ENCODE measurements at regions not wholly inside any gene's neighbourhood (a gene's known extent, or its start where the extent isn't known, plus 50 kb on each side); places are given as distances from the start of the nearest gene placed in this dataset.
"Not testable (repeated sequence)": the region's sequence is repeated elsewhere in the genome, so short reads cannot be mapped to it uniquely, and the experiment has no call there.

GRCh38 chr17:63224644-63225043 is 221.5 kb downstream of the CYB561 start:
- no peak overlapping the region for H3K4me3 Mint-ChIP-seq
- Histone ChIP-seq H3K9me3 (ENCODE audit: control insufficient read depth in 1 of 2, low read length in 2 of 2) (no peaks in the 10 kb centered on the region), H3K27me3 (ENCODE audit: insufficient read depth, low read length) (no peaks in the 10 kb centered on the region), H3K36me3 (ENCODE audit: insufficient read depth, low read length) (no peaks in the 10 kb centered on the region), H3K4me3 (ENCODE audit: low read length in 2 of 2) (no peak overlapping the region), H3K4me1 (ENCODE audit: insufficient read depth, low read length) (no peaks in the 10 kb centered on the region), H3K27ac (ENCODE audit: low read depth, low read length) (no peak overlapping the region)
- peaks cover 0 to 12% (median 2%) of the 10 kb centered on the region in 8 donors for H3K9me3 Mint-ChIP-seq
- no peaks in the 10 kb centered on the region for H3K4me1 Mint-ChIP-seq
- no peaks in the 10 kb centered on the region for H3K27me3 Mint-ChIP-seq
- peaks cover 0 to 12% of the 10 kb centered on the region in 2 donors for H3K36me3 Mint-ChIP-seq
- no peak for DNase-seq
- POLR2A ChIA-PET (ENCODE audit: partially characterized antibody) = no interaction called here
- CTCF ChIA-PET (ENCODE audit: partially characterized antibody) = no interaction called here
- intact Hi-C loops (cut with micrococcal nuclease) = no loop called here
- H3K27ac Mint-ChIP-seq = no peak overlapping the region

GRCh38 chr17:63226720-63227119 is 219.4 kb downstream of the CYB561 start:
- H3K4me3 ChIP-seq (ENCODE audit: low read length in 2 of 2); H3K27ac Mint-ChIP-seq; H3K27me3 ChIP-seq (ENCODE audit: insufficient read depth, low read length); H3K4me1 Mint-ChIP-seq; POLR2A ChIA-PET (ENCODE audit: partially characterized antibody); H3K9me3 ChIP-seq (ENCODE audit: control insufficient read depth in 1 of 2, low read length in 2 of 2); H3K4me1 ChIP-seq (ENCODE audit: insufficient read depth, low read length); H3K4me3 Mint-ChIP-seq; H3K27ac ChIP-seq (ENCODE audit: low read depth, low read length); CTCF ChIA-PET (ENCODE audit: partially characterized antibody); H3K36me3 ChIP-seq (ENCODE audit: insufficient read depth, low read length); intact Hi-C loops (cut with micrococcal nuclease); H3K27me3 Mint-ChIP-seq; DNase-seq: not testable (repeated sequence)
- Mint-ChIP-seq H3K9me3 (peaks cover 5 to 31% (median 17%) of the 10 kb centered on the region in 8 donors), H3K36me3 (peaks cover 12 to 27% of the 10 kb centered on the region in 2 donors)

GRCh38 chr17:63231015-63231620 is 215.0 kb downstream of the CYB561 start:
- H3K36me3 Mint-ChIP-seq = peaks cover 20 to 40% of the 10 kb centered on the region in 2 donors
- H3K27me3 ChIP-seq (ENCODE audit: insufficient read depth, low read length); H3K9me3 ChIP-seq (ENCODE audit: control insufficient read depth in 1 of 2, low read length in 2 of 2); H3K27ac Mint-ChIP-seq; H3K27me3 Mint-ChIP-seq; DNase-seq; intact Hi-C loops (cut with micrococcal nuclease); H3K4me3 ChIP-seq (ENCODE audit: low read length in 2 of 2); H3K4me1 ChIP-seq (ENCODE audit: insufficient read depth, low read length); CTCF ChIA-PET (ENCODE audit: partially characterized antibody); H3K4me3 Mint-ChIP-seq; H3K27ac ChIP-seq (ENCODE audit: low read depth, low read length); H3K36me3 ChIP-seq (ENCODE audit: insufficient read depth, low read length); H3K4me1 Mint-ChIP-seq; POLR2A ChIA-PET (ENCODE audit: partially characterized antibody): not testable (repeated sequence)
- H3K9me3 Mint-ChIP-seq = peaks cover 10 to 32% (median 23%) of the 10 kb centered on the region in 8 donors

DNA sequence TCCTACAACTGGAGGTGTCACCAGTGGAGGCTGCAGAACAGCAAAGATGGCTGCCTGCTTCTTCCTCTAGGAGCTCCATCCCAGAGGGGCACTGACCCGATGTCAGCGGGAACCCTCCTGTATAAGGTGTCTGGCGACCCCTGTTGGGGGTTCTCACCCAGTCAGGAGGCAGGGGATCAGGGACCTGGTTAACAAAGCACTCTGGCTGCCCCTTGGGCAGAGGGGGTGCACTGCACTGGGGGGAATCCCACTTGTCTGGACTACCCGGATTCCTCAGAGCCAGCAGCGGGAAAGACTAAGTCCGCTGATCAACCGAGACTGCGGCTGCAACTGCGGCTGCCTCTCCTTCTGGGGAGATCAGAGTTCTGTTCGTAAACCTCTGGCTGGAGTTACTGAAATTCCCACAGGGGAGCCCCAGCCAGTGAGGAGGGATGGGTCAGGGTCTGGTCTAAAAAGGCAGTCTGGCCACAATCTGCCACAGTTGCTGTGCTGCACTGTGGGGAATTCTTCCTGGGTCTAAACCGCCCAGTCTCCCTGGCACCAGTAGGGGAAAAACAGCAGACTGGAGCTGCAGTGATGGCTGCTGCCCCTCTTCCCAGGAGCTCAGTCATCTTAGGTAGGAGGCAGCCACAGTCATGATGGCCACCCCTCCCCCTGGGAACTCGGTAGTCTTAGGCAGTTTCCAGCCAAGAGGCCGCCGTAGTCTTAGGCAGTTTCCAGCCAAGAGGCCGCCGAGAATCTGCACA is 213.4 kb downstream of the CYB561 start:
- Mint-ChIP-seq H3K27me3 (no peaks in the 10 kb centered on the region), H3K9me3 (peaks cover 10 to 25% (median 19%) of the 10 kb centered on the region in 8 donors), H3K36me3 (peaks cover 23 to 42% of the 10 kb centered on the region in 2 donors), H3K4me1 (no peaks in the 10 kb centered on the region), H3K4me3 (no peak overlapping the region), H3K27ac (no peak overlapping the region)
- H3K27me3 ChIP-seq (ENCODE audit: insufficient read depth, low read length) = no peaks in the 10 kb centered on the region
- H3K27ac ChIP-seq (ENCODE audit: low read depth, low read length) = no peak overlapping the region
- H3K4me1 ChIP-seq (ENCODE audit: insufficient read depth, low read length) = no peaks in the 10 kb centered on the region
- peak in 1 of 5 donors; percentile 29 for DNase-seq
- H3K4me3 ChIP-seq (ENCODE audit: low read length in 2 of 2) = no peak overlapping the region
- POLR2A ChIA-PET (ENCODE audit: partially characterized antibody) = no interaction called here
- CTCF ChIA-PET (ENCODE audit: partially characterized antibody) = no interaction called here
- peaks cover 0 to 3% of the 10 kb centered on the region in 2 donors for H3K9me3 ChIP-seq (ENCODE audit: control insufficient read depth in 1 of 2, low read length in 2 of 2)
- H3K36me3 ChIP-seq (ENCODE audit: insufficient read depth, low read length) = no peaks in the 10 kb centered on the region
- intact Hi-C loops (cut with micrococcal nuclease) = no loop called here

GRCh38 chr17:63240106-63240505 is 206.0 kb downstream of the CYB561 start:
- peaks cover 31 to 58% of the 10 kb centered on the region in 2 donors for H3K36me3 Mint-ChIP-seq
- ChIA-PET CTCF (ENCODE audit: partially characterized antibody) (no interaction called here), POLR2A (ENCODE audit: partially characterized antibody) (no interaction called here)
- no peak for DNase-seq
- no peaks in the 10 kb centered on the region for H3K9me3 ChIP-seq (ENCODE audit: control insufficient read depth in 1 of 2, low read length in 2 of 2)
- H3K27ac Mint-ChIP-seq = peak overlapping the region in 1 of 7 donors; percentile 24
- no peaks in the 10 kb centered on the region for H3K27me3 ChIP-seq (ENCODE audit: insufficient read depth, low read length)
- H3K4me3 ChIP-seq (ENCODE audit: low read length in 2 of 2) = no peak overlapping the region
- no peak overlapping the region for H3K4me3 Mint-ChIP-seq
- no peaks in the 10 kb centered on the region for H3K4me1 ChIP-seq (ENCODE audit: insufficient read depth, low read length)
- peaks cover 0 to 13% (median 3%) of the 10 kb centered on the region in 8 donors for H3K9me3 Mint-ChIP-seq
- peaks cover 0 to 2% of the 10 kb centered on the region in 2 donors for H3K27me3 Mint-ChIP-seq
- no peak overlapping the region for H3K27ac ChIP-seq (ENCODE audit: low read depth, low read length)
- no peaks in the 10 kb centered on the region for H3K4me1 Mint-ChIP-seq
- H3K36me3 ChIP-seq (ENCODE audit: insufficient read depth, low read length) = no peaks in the 10 kb centered on the region
- intact Hi-C loops (cut with micrococcal nuclease) = no loop called here

DNA sequence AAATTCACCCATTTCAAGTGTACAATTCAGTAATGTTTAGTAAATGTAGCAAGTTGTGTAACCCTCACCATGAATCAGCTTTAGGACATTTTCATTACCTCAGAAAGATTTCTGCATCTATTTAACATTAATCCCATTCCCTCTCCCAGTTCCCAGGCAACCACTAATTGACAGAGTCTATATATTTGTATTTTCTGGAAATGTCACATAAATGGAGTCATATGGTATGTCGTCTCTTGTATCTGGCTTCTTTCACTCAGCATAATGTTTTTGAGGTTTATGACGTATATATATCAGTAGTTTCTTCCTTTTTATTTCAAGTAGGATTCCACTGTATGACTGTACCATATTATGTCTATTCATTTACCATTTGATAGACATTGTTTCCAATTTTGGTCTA is 199.8 kb downstream of the CYB561 start:
- Mint-ChIP-seq H3K27ac (no peak overlapping the region), H3K36me3 (peaks cover 9 to 21% of the 10 kb centered on the region in 2 donors), H3K4me3 (no peak overlapping the region), H3K27me3 (peaks cover 0 to 2% of the 10 kb centered on the region in 2 donors), H3K4me1 (no peaks in the 10 kb centered on the region), H3K9me3 (peaks cover 0 to 13% (median 3%) of the 10 kb centered on the region in 8 donors)
- ChIA-PET POLR2A (ENCODE audit: partially characterized antibody) (no interaction called here), CTCF (ENCODE audit: partially characterized antibody) (no interaction called here)
- intact Hi-C loops (cut with micrococcal nuclease) = no loop called here
- no peaks in the 10 kb centered on the region for H3K9me3 ChIP-seq (ENCODE audit: control insufficient read depth in 1 of 2, low read length in 2 of 2)
- H3K4me3 ChIP-seq (ENCODE audit: low read length in 2 of 2) = no peak overlapping the region
- no peak overlapping the region for H3K27ac ChIP-seq (ENCODE audit: low read depth, low read length)
- H3K36me3 ChIP-seq (ENCODE audit: insufficient read depth, low read length) = no peaks in the 10 kb centered on the region
- H3K27me3 ChIP-seq (ENCODE audit: insufficient read depth, low read length) = no peaks in the 10 kb centered on the region
- no peak for DNase-seq
- no peaks in the 10 kb centered on the region for H3K4me1 ChIP-seq (ENCODE audit: insufficient read depth, low read length)

DNA sequence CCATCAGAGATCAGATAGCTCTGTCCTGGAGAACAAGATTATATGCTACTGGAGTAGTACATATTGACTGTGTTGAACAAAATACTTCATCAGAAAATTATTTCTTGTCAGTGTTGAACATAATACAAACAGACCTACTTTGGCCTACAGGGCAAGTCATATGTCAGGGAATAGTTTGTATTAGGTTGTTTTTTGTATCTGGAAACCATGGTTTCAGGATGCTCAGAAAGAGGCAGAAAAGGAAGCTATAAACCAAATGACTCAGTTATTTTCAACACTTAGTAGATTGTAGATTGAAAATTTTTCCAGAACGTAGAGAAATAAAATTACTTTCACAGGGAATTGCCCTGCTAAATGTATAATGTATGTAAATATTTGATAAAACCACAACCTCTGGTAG is 198.4 kb downstream of the CYB561 start:
- Histone ChIP-seq H3K4me3 (ENCODE audit: low read length in 2 of 2) (no peak overlapping the region), H3K27ac (ENCODE audit: low read depth, low read length) (no peak overlapping the region), H3K36me3 (ENCODE audit: insufficient read depth, low read length) (no peaks in the 10 kb centered on the region), H3K4me1 (ENCODE audit: insufficient read depth, low read length) (no peaks in the 10 kb centered on the region), H3K9me3 (ENCODE audit: control insufficient read depth in 1 of 2, low read length in 2 of 2) (no peaks in the 10 kb centered on the region), H3K27me3 (ENCODE audit: insufficient read depth, low read length) (no peaks in the 10 kb centered on the region)
- Mint-ChIP-seq H3K36me3 (peaks cover 9 to 13% of the 10 kb centered on the region in 2 donors), H3K4me3 (no peak overlapping the region), H3K4me1 (no peaks in the 10 kb centered on the region), H3K27me3 (peaks cover 0 to 2% of the 10 kb centered on the region in 2 donors), H3K27ac (no peak overlapping the region), H3K9me3 (peaks cover 0 to 13% (median 2%) of the 10 kb centered on the region in 8 donors)
- DNase-seq = no peak
- intact Hi-C loops (cut with micrococcal nuclease) = no loop called here
- POLR2A ChIA-PET (ENCODE audit: partially characterized antibody) = no interaction called here
- CTCF ChIA-PET (ENCODE audit: partially characterized antibody) = no interaction called here

Data from CD4-positive, alpha-beta memory T cell (primary cell).